Transverse colon (tissue), 4 donors: ENCODE measurements at regions not wholly inside any gene's neighbourhood (a gene's known extent, or its start where the extent isn't known, plus 50 kb on each side); places are given as distances from the start of the nearest gene placed in this dataset.

Experiments used
- EP300 ChIP-seq: sonication (generic); formaldehyde crosslinking; IDR thresholded peaks from one replicate; pipeline ENCODE4 v1.6.1; 2017; ENCODE audit warnings: antibody characterized with exemption, low read depth
- POLR2A ChIP-seq: fragments of 450-650 bp; IDR thresholded peaks from one replicate; pipeline ENCODE4 v1.6.1; 2016; ENCODE audit warnings: antibody characterized with exemption, mild to moderate bottlenecking, moderate library complexity
- POLR2AphosphoS5 ChIP-seq, 3 donors: sonication (generic); formaldehyde crosslinking; IDR thresholded peaks; one replicate each; pipeline ENCODE4 v1.6.1; 2016; ENCODE audit warnings: antibody characterized with exemption in 3 of 3
- TF ChIP-seq, protein P1 (sequence below), 5 experiments: fragments of 200-600 bp in 3 of 5; fragments of 450-650 bp in 2 of 5; sonication (generic) in 3 of 5; IDR thresholded peaks; 1 replicate in 2 of 5; 2 replicates in 3 of 5; pipeline ENCODE4 v1.5.1; 2016 to 2017; ENCODE audit warnings: antibody characterized with exemption in 5 of 5, inconsistent platforms in 3 of 5, mild to moderate bottlenecking in 2 of 5, moderate library complexity in 1 of 5

DNA sequence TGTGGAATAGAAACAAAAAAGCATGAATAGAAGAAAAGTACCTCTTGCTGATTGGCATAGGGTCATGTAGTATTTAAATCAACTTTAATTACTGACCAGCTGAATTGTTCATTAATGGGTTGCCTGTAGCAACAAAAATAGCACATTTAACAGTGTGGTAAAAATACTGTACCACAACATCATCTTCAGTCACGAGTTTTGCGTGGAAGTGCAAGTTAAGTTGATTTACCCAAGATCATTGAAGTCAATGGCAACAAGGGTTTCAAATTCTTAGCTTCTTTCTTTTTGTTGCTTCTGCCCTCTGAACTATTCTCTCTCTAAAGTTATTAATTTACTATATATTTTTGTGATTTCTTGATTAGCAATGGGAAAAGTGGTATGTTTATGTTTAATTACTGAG, 526.6 kb downstream of the C4orf33 start:
- TF ChIP-seq, protein P1, sequence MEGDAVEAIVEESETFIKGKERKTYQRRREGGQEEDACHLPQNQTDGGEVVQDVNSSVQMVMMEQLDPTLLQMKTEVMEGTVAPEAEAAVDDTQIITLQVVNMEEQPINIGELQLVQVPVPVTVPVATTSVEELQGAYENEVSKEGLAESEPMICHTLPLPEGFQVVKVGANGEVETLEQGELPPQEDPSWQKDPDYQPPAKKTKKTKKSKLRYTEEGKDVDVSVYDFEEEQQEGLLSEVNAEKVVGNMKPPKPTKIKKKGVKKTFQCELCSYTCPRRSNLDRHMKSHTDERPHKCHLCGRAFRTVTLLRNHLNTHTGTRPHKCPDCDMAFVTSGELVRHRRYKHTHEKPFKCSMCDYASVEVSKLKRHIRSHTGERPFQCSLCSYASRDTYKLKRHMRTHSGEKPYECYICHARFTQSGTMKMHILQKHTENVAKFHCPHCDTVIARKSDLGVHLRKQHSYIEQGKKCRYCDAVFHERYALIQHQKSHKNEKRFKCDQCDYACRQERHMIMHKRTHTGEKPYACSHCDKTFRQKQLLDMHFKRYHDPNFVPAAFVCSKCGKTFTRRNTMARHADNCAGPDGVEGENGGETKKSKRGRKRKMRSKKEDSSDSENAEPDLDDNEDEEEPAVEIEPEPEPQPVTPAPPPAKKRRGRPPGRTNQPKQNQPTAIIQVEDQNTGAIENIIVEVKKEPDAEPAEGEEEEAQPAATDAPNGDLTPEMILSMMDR (IDR thresholded peaks at IDR 0.05), result no peak
- TF ChIP-seq POLR2AphosphoS5 (IDR thresholded peaks at IDR 0.05) (no peak), EP300 (no peak), POLR2A (no peak)
